ENCODE measurements at regions not wholly inside any gene's neighbourhood (a gene's known extent, or its start where the extent isn't known, plus 50 kb on each side); places are given as distances from the start of the nearest gene placed in this dataset.

DNA sequence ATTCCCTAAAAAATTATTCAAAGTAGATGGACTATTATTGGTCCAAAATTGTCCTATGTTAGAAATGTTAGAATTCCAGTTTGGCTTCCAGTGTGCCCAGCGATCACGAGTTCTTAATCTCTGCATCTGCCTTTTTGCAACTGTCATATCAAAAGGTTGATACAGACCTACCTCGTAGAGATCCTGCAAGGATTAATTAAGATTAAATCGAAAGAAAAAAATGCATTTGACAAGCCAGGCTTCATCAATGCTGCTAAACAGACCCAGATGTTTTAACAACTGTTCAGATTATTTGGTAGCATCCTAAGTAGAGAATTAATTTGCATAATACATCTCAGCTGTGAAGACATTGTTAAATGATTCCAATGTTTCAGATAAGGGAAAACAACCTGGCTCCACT is 336.5 kb downstream of the CRPPA start:
- no peak for DNase-seq

DNA sequence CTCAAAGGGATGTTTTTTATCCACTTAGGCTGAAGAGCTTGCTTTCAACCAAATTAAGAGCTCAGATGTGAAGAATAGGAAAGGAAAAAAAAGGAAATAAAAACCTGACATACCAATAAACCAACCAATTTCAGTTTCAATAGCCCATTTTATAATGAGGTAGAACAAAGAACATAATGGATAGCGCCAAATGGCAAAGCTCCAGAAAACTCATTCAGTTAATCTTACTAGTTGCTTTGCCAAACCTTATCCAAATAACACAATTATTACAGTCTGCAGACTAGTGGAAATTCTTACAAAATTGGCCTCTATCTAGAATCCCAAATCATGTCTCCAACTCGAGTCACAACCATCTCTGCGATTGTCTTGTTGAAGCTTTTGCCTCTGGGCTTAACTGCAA is 337.0 kb downstream of the CRPPA start:
- no peak for DNase-seq

DNA sequence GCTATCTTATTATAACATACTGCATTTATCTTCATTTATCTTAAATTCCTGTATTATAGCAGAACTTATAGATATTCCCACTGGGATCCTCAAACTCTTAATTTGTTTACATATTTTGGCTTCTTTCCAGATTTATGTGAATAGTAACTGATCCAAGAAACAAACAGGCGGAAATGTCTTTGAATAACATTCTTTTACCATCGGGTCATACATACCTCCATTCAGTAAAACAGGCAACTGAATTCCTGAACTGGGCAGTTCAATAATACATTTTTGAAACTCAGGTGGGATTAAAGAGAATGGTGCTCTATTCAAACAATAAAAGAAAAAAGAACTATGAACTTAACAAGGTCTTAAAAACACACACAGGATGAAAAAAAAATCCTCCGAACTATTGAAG is 337.4 kb downstream of the CRPPA start:
- DNase-seq, result no peak

DNA sequence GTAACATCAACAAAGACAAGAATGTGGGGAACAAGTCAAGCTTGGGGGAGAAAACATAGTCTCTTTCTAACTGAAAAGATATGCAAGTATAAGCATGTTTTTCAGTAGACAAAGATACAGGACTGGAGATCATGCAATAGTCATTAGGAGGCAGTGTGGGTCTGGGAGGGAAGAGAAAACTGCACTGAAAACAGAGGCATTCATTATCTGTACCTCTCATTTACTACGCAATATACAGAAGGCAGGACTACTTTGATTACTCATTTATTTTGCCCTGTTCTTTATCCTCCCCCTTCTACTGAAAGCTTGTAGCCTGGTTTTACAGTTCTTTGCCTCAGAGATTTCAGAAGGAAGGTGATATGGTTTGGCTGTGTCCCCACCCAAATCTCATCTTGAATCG is 341.2 kb downstream of the CRPPA start:
- no peak for DNase-seq

DNA sequence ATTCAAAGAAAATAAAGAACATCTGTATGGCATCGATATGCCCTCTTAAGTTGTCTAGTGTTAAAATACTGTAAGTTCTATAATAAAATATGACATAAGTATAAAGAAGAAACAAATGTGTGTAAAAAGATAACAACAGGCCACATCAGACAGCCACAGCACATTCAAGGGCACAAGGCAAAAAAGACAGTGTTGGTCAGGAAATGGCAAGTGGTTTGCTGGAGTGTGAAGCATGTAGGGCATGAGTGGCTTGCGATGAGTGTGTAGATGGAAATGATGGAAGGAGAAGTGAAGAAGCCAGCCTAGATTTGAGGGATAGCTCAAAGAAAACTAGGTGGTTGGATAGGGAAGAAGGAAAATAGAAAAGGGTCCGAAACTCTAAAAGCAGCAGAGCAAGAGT is 341.6 kb downstream of the CRPPA start:
- no peak for DNase-seq

DNA sequence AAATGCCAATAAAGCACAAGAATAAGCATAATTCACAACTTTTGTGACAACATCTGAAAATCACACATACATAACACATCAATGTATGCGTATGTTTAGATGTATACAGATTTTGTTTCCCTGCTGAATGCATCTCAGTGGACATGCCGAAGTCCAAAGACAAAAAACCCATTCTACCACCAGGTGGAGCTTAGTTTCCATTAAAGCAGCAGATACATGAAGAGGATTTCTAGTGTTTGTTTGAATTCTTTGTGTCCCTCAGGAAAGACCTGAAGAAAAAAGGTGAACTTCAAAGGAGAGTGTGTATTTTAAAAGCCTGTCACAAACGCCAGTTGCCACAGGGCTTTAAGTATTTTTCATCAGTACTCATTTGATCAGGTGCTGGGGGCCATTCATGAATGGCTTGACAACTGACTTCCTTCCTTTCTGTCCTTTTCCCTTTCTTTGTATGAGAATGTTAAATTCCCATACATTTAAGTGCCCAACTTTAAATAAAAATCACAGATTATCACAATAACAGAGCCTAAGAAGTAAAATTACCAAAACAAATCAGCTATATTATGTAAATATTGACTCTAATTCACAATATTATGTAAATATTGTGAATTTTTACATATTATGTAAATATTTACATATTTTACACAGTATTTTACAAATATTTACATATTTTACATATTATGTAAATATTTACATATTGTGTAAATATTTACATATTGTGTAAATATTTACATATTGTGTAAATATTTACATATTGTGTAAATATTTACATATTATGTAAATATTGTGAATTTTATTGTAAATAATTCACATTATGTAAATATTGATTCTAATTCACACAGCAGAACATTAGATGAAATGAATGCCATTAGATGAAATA is 343.0 kb downstream of the CRPPA start:
- DNase-seq, result no peak

DNA sequence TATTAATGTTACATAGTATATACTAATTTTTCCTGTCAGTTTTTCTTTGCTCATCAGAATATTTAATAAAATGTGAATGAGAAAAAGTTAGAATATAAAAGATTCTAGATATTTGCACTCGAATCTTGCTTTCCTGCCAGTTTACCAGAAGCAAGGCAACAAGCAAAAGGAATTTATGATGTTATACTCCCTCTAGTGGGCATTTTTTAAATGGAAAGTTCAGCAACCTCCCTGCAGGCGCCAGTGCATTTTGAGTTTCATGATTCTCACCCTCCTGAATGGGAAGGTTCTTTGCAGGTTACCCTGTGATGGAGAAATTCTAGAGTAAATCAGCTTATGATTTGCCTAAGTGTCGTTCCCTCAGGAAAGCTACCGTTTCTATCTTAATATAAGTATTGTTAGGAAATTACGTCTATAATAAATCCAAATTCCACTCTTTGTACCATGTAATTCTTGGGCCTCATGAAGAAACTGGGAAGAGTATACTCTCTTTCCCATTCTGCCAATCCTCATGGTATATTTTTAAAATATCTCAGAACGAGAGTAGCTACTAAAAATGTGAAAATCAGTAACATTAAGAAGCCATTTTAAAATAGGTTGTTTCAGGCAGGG is 350.0 kb downstream of the CRPPA start:
- no peak for DNase-seq

DNA sequence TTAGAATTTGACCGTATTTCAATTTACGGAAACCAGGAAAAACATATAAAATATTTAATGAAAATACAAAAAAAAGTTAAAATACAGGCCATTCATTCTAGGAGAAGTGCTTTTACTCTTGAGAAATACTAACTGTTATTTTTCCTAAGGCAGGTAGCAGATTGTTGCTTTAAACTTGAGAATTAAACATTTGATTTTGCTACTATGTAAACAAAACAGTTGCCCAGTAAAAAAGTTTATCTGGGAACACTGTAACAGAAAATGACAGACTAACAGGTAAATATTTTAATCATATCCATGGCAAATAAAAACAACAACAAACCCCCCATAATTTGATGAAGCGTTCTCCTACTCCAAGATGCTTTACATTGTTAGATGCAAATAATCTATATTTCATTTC is 350.5 kb downstream of the CRPPA start:
- DNase-seq, result no peak

DNA sequence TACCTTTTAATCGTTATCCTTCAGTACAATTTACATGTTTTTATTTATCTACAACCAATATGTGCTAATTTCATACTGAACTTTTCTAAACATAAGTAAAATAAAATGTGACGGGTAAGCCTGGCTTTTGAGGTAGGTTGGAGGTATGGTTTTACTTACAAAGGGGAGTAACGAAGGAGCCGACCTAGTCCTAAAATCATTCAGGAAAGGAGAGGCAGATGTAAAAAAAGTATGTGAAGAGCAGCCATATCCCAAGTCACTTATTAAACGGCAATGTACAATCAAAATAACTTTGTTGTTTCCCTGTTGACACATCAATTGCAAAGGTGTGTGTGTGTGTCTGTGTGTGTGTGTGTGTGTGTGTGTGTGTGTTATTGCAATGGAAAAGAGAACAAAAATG is 351.3 kb downstream of the CRPPA start:
- DNase-seq, result no peak

DNA sequence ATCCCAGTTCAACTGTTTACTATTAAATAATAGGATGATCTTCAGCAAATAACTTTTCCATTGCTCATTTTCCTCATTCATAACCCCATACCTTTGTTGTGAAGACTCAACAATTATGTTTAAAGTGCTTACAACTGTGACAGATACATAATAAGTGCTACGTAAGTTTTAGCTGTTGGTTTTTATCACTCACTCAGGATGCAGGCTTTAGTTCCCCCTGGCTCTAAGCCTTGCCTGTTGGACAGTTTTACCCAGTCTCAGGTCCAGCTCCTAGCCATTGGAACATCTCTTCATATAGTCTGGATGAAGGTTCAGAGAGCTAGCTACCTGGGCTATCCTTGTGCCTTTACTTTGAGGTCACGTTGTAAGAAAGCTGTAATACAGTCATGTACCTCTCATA is 353.2 kb downstream of the CRPPA start:
- DNase-seq, result no peak

DNA sequence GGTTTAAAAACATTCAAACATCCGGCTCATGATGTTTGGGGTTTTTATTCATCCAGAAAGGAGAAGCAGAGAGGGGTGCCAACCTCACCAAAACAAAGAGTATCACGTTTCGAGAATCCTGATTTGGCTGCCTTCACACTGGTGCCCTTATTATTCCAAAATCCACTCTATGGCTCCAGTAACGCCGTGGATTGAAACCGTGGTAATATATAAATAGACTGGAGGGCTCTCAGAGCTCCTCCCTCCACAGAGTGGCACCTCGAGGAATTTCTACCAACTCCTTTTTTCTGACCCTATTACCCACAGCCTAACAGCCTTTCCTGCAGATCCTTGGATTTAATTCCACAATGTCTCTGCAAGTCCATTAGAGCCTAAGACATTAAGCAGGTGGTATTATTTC is 353.6 kb downstream of the CRPPA start:
- DNase-seq, result no peak

DNA sequence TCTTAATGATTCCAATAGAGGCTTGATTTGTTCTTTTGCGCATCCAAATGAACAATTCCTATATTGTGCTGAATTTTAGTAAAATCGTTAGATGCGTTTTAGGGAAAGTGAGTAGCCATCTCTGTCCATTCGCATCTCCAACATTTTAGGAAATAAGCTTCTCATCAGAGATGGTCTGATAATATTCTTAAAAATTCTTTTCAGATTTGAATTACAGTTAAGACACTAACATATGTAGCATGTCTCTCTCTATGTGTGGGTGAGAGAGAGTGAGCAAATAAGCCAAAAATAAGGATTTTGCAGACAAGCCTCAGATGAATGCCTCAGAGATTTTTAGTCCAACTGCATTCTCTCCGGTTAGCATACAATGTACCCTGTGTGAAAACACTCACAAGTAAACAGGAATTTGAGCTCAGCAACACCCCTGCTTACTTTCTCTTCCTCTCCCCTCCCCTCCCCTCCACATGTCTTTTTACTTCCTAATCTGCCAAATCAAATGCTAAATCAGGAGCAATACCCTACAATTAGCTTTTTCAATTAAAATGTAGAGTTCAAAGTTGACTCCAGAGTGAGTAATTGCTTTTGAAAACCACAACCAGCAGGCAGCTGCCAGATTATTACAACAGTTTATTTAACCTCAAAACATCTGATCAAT is 354.4 kb downstream of the CRPPA start:
- no peak for DNase-seq

DNA sequence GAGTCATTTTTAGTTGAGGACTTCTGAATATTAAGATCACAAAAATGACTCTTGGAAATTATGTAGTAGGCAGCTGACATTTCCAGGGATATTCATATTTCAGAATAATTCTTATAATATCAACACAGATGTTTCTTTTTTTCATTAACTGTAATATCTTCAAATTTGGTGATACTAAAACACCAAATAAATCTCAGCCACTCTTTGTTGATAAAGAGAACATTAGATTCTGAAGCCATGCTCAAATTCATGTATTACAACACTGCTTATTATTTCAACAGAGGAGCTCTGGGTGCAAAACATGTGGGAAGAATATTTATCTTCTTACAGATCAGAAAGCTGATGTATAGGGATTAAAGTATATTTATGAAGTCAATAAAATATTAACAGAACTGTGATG is 355.4 kb downstream of the CRPPA start:
- DNase-seq, result no peak

DNA sequence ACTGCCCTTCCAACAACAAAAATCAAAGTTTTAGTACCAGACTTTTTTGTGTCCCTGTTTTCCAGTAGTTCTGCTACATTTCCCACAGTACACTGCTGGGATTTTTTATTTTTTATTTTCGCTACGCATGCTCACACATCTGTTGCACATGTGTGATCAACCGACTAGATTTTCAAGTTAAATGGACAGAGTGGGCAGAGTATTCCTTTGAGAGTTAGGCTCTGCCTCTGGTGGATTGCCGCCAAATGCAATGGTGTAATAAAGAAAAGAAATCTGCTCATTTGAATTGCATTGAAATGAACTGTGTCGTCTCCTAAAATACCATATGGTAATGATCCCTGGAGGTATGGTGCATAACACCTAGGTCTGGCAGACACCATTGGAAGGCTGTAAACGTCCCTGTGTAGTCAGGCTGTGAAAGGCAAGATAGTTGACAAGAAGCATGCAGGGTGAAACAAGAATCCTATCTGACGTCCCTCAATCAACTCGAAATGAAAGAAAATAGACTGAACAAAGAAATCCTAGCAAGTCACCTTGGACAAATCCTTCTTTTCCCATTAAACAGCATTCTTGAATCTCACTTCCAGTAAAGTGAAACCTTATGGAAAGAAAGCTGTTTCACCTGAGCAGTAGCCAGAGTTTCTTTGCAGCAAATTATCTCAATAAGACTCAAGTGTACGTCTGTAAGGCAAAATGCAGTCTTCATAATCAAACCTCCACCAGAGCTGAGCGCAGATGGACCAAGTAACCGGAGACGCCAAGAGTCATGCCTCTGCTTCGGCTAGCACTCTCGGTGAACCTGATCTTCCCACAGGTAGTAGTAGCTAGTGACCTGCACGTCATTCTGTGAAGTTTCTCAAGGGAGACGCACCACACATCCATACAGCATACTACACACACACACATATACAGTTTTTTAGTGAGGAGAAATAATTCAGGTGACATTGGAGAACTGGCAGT is 357.3 kb downstream of the CRPPA start:
- DNase-seq, result no peak

DNA sequence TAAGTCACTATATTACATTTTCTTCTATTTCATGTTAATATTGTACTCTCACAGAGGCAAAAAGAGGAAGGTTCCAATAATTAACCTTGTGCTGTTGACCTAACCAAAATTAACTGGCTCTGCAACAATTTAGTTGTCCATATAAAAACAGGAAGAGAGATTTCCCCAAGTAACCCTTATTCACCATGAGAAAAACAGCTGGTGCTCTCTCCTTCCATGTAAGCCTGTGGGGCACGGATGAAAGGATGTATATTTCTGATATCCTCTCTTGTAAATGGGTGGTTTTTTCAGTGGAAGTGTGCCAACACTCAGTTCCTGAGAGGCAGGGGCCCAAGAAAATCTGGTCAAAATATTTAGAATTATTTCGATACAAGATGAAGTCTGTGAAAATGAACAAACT is 358.1 kb downstream of the CRPPA start:
- no peak for DNase-seq

DNA sequence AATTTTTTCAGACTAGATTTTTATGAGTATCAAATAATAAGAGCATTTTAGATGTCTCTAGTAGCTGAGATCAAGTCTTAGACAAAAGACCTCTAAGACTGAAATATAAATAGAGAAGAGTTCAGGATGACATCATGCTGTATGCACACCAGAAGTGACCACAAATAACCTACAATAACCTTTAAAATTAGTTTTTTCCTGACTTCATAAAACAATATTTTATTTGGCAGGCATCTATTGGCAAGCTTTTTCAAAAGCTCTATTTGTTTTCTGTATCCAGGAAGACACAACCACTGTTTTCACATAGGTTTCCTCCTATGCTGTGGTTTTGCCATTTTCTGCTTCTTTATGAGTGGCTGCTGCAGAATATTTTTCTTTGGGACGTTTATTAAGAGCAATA is 359.1 kb downstream of the CRPPA start:
- no peak for DNase-seq

DNA sequence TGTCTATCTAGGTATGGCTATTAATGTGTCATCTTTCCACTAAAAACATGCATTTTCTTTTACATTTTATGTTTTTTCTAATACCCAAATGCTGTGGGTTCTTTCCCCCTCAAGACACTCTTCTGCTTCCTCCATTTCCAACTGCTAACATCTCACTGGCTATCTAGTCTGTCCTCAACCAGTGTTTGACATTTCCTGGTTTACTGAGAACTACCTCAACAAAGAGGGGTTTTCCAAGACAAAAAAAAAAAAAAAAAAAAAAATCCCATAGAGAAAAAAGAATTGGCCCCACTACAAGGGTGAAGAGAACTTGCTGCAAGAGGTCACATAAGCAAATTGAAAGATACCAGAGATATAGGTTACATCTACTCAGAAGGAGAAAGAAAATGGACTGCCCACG is 359.7 kb downstream of the CRPPA start:
- DNase-seq, result no peak

DNA sequence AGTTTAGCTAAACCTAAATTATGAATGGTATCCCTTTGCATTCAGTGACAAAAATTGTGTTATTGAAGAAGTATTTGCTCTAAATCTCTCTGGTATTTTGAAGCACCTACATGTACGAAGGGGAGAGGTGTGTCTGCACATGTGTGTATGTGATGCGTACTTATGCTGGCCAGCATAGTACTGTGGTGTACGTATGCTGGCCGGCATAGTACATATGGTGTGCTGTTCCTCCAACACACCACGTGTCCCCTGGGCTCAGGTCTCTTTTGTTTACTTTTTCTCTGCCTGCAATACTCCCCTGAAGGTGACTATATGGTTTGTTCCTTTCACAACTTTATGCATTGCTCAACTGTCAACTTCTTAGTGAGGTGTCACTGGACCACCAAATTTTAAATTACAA is 360.3 kb downstream of the CRPPA start:
- DNase-seq, result no peak

DNA sequence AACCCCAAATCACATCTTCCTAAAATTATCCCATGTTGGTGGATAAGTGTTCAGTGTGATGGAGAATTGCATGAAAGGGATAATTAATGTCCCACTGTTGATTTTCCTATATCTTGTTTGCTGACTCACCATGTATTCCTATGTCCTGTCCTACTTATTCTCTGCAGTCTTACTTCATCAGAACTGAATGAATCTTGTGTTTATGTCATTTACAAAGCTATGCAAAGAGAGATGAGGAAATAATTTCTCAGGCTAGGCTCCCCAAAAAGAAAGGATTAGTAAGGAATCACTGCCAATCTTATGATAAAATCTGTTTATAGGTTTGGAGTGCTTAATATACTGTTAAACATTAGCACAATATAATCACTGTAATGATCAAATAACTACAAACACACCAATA is 360.8 kb downstream of the CRPPA start:
- no peak for DNase-seq

DNA sequence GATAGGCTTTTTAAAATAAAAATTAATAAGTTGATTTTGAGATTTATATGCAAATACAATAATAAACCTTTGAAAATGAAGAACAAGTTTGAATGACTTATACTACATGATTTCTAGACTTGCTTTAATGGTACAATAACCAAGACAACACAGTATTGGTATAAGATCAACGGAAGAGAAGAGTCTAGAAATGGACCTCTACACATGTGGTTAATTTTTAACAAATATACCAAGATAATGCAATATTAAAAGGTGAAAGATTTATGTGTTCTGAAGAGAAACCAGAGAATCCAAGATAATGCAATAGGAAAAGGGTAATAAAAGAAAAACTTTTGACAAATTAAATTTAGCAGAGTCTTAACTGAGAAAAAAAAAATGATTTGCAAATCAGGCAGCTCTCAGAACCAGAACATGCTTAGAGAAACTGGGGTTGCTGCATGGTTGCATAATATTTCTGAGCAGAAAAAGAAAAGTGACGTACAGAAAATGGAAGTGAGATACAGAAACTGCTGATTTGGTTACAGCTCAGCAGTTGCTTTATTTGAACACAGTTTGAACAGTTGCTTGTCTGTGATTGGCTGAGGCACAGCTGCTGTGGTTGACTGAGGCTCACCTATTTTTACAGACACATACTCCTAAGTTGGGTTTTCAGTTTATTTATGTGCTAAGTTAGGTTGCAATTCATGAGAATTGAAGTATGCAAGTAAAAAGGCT is 365.9 kb downstream of the CRPPA start:
- no peak for DNase-seq

DNA sequence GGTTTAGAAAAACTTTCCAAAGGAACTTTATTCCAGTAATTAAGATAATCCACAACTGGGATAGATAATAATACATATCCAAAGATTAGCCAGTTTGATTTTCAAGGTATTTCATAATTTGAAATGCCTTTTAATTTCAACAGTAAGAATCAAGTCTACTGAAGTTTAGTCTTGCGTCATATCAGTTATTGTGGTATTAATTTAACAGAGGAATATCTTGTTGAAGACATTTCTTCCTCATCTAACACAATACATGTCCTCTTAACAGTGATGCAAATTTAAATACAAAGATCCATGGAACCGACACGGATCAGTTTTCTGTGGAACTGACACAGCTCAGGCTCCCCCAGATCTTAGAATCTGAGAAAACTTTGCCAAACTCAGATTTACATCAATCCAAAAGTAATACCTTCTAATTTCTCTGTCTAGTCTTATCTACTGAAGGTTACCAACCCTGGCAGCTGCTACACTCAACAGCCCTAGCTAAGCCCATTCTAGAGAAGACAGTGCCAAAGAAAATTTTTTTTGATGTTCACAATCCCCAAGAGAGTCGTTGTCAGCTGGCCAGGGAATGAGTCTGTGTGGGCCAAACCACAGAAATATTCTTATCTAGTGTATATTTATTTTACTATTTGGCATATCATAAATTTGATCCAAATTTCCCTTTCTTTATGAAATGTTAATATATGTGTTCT is 365.2 kb upstream of the MEOX2 start:
- DNase-seq, result no peak

DNA sequence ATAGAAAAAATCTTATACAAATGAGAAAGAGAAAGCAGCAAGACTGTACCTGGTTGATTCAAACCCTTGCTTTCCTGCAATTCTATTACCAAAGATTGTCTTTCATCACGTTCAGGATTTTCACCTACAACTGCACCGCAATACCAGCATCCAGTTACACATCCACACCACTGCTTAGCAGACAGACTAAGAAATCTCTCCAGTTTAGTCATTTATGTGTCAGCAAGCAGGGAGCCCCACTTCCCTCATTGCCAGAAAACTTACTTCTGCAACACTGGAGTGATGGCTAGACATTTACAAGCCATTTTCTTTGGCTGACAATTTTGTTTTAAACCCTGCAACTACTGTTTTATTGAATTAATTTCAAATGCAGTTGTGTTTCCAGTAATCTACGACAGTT is 359.6 kb upstream of the MEOX2 start:
- no peak for DNase-seq
